IPS-NIHi7 (cell line): ENCODE measurements at regions not wholly inside any gene's neighbourhood (a gene's known extent, or its start where the extent isn't known, plus 50 kb on each side); places are given as distances from the start of the nearest gene placed in this dataset.

ENCODE experiments used
- DNase-seq: peaks from one replicate; pipeline ENCODE4 v3.0.0; 2012; ENCODE audit warnings: mixed read lengths; ENCODE audit errors: extremely low spot score

GRCh38 chr18:56545464-56545863 lies 92.9 kb downstream of the TXNL1 start:
- DNase-seq = no peak

GRCh38 chr18:56542476-56542875 lies 95.9 kb downstream of the TXNL1 start:
- DNase-seq = no peak

- DNase-seq = no peak
Observed at GRCh38 chr18:56541793-56542192, 96.6 kb downstream of the TXNL1 start.

- DNase-seq = no peak
Observed at GRCh38 chr18:56541340-56541739, 97.1 kb downstream of the TXNL1 start.

- no peak for DNase-seq
Observed at GRCh38 chr18:56538746-56539145, 99.6 kb downstream of the TXNL1 start.

- no peak for DNase-seq
Observed at GRCh38 chr18:56532176-56532840, 106.1 kb downstream of the TXNL1 start.

GRCh38 chr18:56522816-56523215 lies 115.6 kb downstream of the TXNL1 start:
- no peak for DNase-seq

- DNase-seq = peak; percentile 35
Observed at GRCh38 chr18:56521263-56521662, 117.1 kb downstream of the TXNL1 start.

GRCh38 chr18:56517761-56518160 lies 120.6 kb downstream of the TXNL1 start:
- no peak for DNase-seq

- no peak for DNase-seq
Observed at GRCh38 chr18:56517196-56517595, 121.2 kb downstream of the TXNL1 start.

GRCh38 chr18:56516789-56517188 lies 121.6 kb downstream of the TXNL1 start:
- no peak for DNase-seq

GRCh38 chr18:56515522-56515921 lies 122.9 kb downstream of the TXNL1 start:
- no peak for DNase-seq

GRCh38 chr18:56511996-56512395 lies 126.4 kb downstream of the TXNL1 start:
- no peak for DNase-seq

GRCh38 chr18:56510108-56510507 lies 128.3 kb downstream of the TXNL1 start:
- no peak for DNase-seq

GRCh38 chr18:56509656-56510055 lies 128.7 kb downstream of the TXNL1 start:
- DNase-seq = no peak

GRCh38 chr18:56508370-56509036 lies 129.9 kb downstream of the TXNL1 start:
- DNase-seq = no peak

- DNase-seq = no peak
Observed at GRCh38 chr18:56505971-56506370, 132.4 kb downstream of the TXNL1 start.

GRCh38 chr18:56505293-56505692 lies 133.1 kb downstream of the TXNL1 start:
- no peak for DNase-seq

- DNase-seq = no peak
Observed at GRCh38 chr18:56501896-56502295, 136.5 kb downstream of the TXNL1 start.

GRCh38 chr18:56495884-56496283 lies 142.5 kb downstream of the TXNL1 start:
- no peak for DNase-seq

- no peak for DNase-seq
Observed at GRCh38 chr18:56493531-56493930, 144.9 kb downstream of the TXNL1 start.

- no peak for DNase-seq
Observed at GRCh38 chr18:56492136-56492535, 146.3 kb downstream of the TXNL1 start.

GRCh38 chr18:56490942-56491341 lies 147.4 kb downstream of the TXNL1 start:
- no peak for DNase-seq

GRCh38 chr18:56489893-56490292 lies 148.5 kb downstream of the TXNL1 start:
- DNase-seq = no peak
